Liver (tissue), 8 donors: ENCODE measurements at regions not wholly inside any gene's neighbourhood (a gene's known extent, or its start where the extent isn't known, plus 50 kb on each side); places are given as distances from the start of the nearest gene placed in this dataset.

Experiments used
- DNase-seq: peaks from one replicate; pipeline ENCODE4 v3.0.0-alpha.2; 2017; ENCODE audit warnings: low spot score
- H3K27ac ChIP-seq, 2 donors: one replicate each; pipeline ENCODE4 v1.7.0; 2013; ENCODE audit warnings: inconsistent platforms in 2 of 2, low read length in 2 of 2, control low read depth in 1 of 2, low read depth in 1 of 2, mild to moderate bottlenecking in 1 of 2
- H3K27me3 ChIP-seq, 4 donors: one replicate each; pipeline versions ENCODE4 v1.6.1 to v1.7.0; 2013; ENCODE audit warnings: low read length in 3 of 4, inconsistent platforms in 1 of 4, mild to moderate bottlenecking in 1 of 4, moderate library complexity in 1 of 4; ENCODE audit not compliant: control insufficient read depth in 4 of 4, insufficient read depth in 4 of 4
- H3K36me3 ChIP-seq, 4 donors: one replicate each; pipeline versions ENCODE4 v1.6.1 to v1.7.0; 2013; ENCODE audit warnings: low read length in 3 of 4, mild to moderate bottlenecking in 3 of 4, low read depth in 1 of 4, moderate library complexity in 1 of 4; ENCODE audit not compliant: control insufficient read depth in 4 of 4, insufficient read depth in 3 of 4
- H3K4me1 ChIP-seq, 4 donors: one replicate each; pipeline versions ENCODE4 v1.6.1 to v1.7.0; 2013; ENCODE audit warnings: low read length in 3 of 4, mild to moderate bottlenecking in 3 of 4, moderate library complexity in 1 of 4; ENCODE audit not compliant: control insufficient read depth in 4 of 4, insufficient read depth in 4 of 4
- H3K4me3 ChIP-seq, 3 donors: one replicate each; pipeline versions ENCODE4 v1.6.1 to v1.7.0; 2013; ENCODE audit warnings: low read length in 3 of 3, control low read depth in 1 of 3, low read depth in 1 of 3, mild to moderate bottlenecking in 1 of 3
- H3K9ac ChIP-seq, 2 donors: one replicate each; pipeline ENCODE4 v1.7.0; 2013; ENCODE audit warnings: low read length in 2 of 2, mild to moderate bottlenecking in 2 of 2, moderate library complexity in 2 of 2, control low read depth in 1 of 2, low read depth in 1 of 2
- H3K9me3 ChIP-seq, 4 donors: one replicate each; pipeline versions ENCODE4 v1.6.1 to v1.7.0; 2013; ENCODE audit warnings: low read length in 3 of 4; ENCODE audit not compliant: control insufficient read depth in 4 of 4
- CTCF ChIP-seq: fragments of 150-350 bp; IDR thresholded peaks from 2 replicates; pipeline ENCODE4 v1.5.1; 2017; ENCODE audit warnings: improper control_type of control experiment, low read depth, low read length; ENCODE audit not compliant: missing input control
- EGR1 ChIP-seq, 2 donors: IDR thresholded peaks; 2 replicates each; pipeline ENCODE4 v1.6.1; 2016 to 2018; ENCODE audit warnings: antibody characterized with exemption in 2 of 2, low read depth in 2 of 2
- FOXA1 ChIP-seq: IDR thresholded peaks from 2 replicates; pipeline ENCODE4 v1.6.1; 2016; ENCODE audit warnings: antibody characterized with exemption
- FOXA2 ChIP-seq: IDR thresholded peaks from 2 replicates; pipeline ENCODE4 v1.6.1; 2016; ENCODE audit warnings: antibody characterized with exemption
- GABPA ChIP-seq, 2 donors: IDR thresholded peaks in 1 of 2; conservative IDR thresholded peaks in 1 of 2; 2 replicates each; pipeline ENCODE4 v1.6.1; 2016; ENCODE audit warnings: antibody characterized with exemption in 2 of 2, mild to moderate bottlenecking in 1 of 2, moderate library complexity in 1 of 2
- HNF4A ChIP-seq, 2 donors: conservative IDR thresholded peaks; 2 replicates each; pipeline ENCODE4 v1.6.1; 2016; ENCODE audit warnings: antibody characterized with exemption in 2 of 2, mild to moderate bottlenecking in 2 of 2
- HNF4G ChIP-seq: IDR thresholded peaks from 2 replicates; pipeline ENCODE4 v1.6.1; 2016; ENCODE audit warnings: antibody characterized with exemption
- JUND ChIP-seq, 2 donors: IDR thresholded peaks; 2 replicates each; pipeline ENCODE4 v1.6.1; 2016; ENCODE audit warnings: antibody characterized with exemption in 2 of 2
- NR2F2 ChIP-seq: IDR thresholded peaks from 2 replicates; pipeline ENCODE4 v1.6.1; 2016; ENCODE audit warnings: antibody characterized with exemption
- RAD21 ChIP-seq, 2 donors: IDR thresholded peaks; 2 replicates each; pipeline ENCODE4 v1.6.1; 2016; ENCODE audit warnings: antibody characterized with exemption in 2 of 2, mild to moderate bottlenecking in 2 of 2
- RXRA ChIP-seq, 2 donors: IDR thresholded peaks; 2 replicates each; pipeline ENCODE4 v1.6.1; 2017 to 2018; ENCODE audit warnings: antibody characterized with exemption in 2 of 2, mild to moderate bottlenecking in 1 of 2
- SP1 ChIP-seq: IDR thresholded peaks from 2 replicates; pipeline ENCODE4 v1.6.1; 2018; ENCODE audit warnings: antibody characterized with exemption, mild to moderate bottlenecking
- YY1 ChIP-seq: IDR thresholded peaks from 2 replicates; pipeline ENCODE4 v1.6.1; 2016; ENCODE audit warnings: antibody characterized with exemption, mild to moderate bottlenecking
- WGBS: extraction: QIAGEN DNeasy Blood & Tissue Kit; methylation state at CpG from one replicate; pipeline ENCODE4 v1.1.7; 2013; 5-methylcytosine and 5-hydroxymethylcytosine counted together
- TF ChIP-seq, protein P1 (sequence below): IDR thresholded peaks from 2 replicates; pipeline ENCODE4 v1.6.1; 2016; ENCODE audit warnings: antibody characterized with exemption, mild to moderate bottlenecking
- TF ChIP-seq, protein P2 (sequence below): IDR thresholded peaks from 2 replicates; pipeline ENCODE4 v1.6.1; 2016; ENCODE audit warnings: antibody characterized with exemption
- TF ChIP-seq, protein P3 (sequence below): IDR thresholded peaks from 2 replicates; pipeline ENCODE4 v1.6.1; 2016; ENCODE audit warnings: antibody characterized with exemption
- TF ChIP-seq, protein P4 (sequence below): IDR thresholded peaks from 2 replicates; pipeline ENCODE4 v1.6.1; 2016; ENCODE audit warnings: antibody characterized with exemption
- donor health status: healthy.
- donor health status: healthy.
- donor health status: healthy.
- donor health status: healthy.
- donor health status: healthy.

- TF ChIP-seq, protein P1, sequence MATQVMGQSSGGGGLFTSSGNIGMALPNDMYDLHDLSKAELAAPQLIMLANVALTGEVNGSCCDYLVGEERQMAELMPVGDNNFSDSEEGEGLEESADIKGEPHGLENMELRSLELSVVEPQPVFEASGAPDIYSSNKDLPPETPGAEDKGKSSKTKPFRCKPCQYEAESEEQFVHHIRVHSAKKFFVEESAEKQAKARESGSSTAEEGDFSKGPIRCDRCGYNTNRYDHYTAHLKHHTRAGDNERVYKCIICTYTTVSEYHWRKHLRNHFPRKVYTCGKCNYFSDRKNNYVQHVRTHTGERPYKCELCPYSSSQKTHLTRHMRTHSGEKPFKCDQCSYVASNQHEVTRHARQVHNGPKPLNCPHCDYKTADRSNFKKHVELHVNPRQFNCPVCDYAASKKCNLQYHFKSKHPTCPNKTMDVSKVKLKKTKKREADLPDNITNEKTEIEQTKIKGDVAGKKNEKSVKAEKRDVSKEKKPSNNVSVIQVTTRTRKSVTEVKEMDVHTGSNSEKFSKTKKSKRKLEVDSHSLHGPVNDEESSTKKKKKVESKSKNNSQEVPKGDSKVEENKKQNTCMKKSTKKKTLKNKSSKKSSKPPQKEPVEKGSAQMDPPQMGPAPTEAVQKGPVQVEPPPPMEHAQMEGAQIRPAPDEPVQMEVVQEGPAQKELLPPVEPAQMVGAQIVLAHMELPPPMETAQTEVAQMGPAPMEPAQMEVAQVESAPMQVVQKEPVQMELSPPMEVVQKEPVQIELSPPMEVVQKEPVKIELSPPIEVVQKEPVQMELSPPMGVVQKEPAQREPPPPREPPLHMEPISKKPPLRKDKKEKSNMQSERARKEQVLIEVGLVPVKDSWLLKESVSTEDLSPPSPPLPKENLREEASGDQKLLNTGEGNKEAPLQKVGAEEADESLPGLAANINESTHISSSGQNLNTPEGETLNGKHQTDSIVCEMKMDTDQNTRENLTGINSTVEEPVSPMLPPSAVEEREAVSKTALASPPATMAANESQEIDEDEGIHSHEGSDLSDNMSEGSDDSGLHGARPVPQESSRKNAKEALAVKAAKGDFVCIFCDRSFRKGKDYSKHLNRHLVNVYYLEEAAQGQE, result no peak
- TF ChIP-seq JUND (IDR thresholded peaks at IDR 0.05) (no peak), GABPA (IDR thresholded peaks at IDR 0.05 in 1 of 2, conservative IDR thresholded peaks at IDR 0.05 in 1 of 2) (no peak), HNF4G (no peak)
Observed at GRCh38 chr12:46571608-46572007, 199.0 kb upstream of the SLC38A2 start (continued).

DNA sequence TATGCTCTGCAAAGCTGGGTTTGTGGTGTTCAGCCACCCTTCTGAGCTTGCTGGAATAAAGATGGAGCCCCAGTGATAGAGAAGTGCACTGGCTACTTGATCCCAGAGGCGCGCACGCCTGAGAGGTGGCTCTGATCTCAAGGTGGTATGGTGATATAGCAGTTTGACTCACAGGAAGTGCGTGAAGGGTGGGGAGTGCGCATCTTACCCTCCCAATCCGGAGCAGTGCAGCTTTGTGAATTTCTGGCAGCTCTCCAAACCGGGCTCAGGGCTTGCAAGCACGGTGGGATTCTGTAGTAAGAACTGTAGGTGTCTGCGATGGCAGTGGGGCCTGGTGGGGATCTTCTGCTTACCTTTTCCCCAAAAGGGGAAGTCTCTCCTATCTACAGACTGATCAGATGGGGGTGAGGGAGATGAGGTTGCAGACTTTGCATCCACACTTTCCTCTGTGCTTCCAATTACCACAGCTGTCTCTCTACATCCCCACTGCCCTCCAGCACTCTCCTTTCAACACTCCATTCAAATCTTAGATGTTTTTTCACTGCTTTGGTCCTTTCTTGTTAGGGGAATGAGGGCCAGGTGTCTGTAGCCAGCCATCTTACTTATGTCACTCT, 197.4 kb upstream of the SLC38A2 start:
- H3K27ac ChIP-seq, result no peak overlapping the region
- WGBS, result 94% methylated on average over 9 of the region's 9 CpGs
- no peak for TF ChIP-seq CTCF
- TF ChIP-seq EGR1 (IDR thresholded peaks at IDR 0.05; ENCODE audit: low read depth in 2 of 2), result no peak
- no peak for TF ChIP-seq RAD21 (IDR thresholded peaks at IDR 0.05)
- TF ChIP-seq RXRA (IDR thresholded peaks at IDR 0.05), result no peak
- TF ChIP-seq HNF4A (conservative IDR thresholded peaks at IDR 0.05), result no peak
- no peak for TF ChIP-seq YY1
- TF ChIP-seq, protein P2, sequence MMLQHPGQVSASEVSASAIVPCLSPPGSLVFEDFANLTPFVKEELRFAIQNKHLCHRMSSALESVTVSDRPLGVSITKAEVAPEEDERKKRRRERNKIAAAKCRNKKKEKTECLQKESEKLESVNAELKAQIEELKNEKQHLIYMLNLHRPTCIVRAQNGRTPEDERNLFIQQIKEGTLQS, result no peak
- TF ChIP-seq NR2F2, result no peak
- no peak for TF ChIP-seq FOXA2
- TF ChIP-seq GABPA (IDR thresholded peaks at IDR 0.05 in 1 of 2, conservative IDR thresholded peaks at IDR 0.05 in 1 of 2), result no peak
- TF ChIP-seq, protein P3, sequence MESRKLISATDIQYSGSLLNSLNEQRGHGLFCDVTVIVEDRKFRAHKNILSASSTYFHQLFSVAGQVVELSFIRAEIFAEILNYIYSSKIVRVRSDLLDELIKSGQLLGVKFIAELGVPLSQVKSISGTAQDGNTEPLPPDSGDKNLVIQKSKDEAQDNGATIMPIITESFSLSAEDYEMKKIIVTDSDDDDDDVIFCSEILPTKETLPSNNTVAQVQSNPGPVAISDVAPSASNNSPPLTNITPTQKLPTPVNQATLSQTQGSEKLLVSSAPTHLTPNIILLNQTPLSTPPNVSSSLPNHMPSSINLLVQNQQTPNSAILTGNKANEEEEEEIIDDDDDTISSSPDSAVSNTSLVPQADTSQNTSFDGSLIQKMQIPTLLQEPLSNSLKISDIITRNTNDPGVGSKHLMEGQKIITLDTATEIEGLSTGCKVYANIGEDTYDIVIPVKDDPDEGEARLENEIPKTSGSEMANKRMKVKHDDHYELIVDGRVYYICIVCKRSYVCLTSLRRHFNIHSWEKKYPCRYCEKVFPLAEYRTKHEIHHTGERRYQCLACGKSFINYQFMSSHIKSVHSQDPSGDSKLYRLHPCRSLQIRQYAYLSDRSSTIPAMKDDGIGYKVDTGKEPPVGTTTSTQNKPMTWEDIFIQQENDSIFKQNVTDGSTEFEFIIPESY, result no peak
- TF ChIP-seq FOXA1, result no peak
- TF ChIP-seq, protein P1, result no peak
- TF ChIP-seq JUND (IDR thresholded peaks at IDR 0.05), result no peak
- no peak for TF ChIP-seq SP1
- no peak for TF ChIP-seq HNF4G
- TF ChIP-seq, protein P4, sequence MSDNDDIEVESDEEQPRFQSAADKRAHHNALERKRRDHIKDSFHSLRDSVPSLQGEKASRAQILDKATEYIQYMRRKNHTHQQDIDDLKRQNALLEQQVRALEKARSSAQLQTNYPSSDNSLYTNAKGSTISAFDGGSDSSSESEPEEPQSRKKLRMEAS, result no peak
- DNase-seq, result no peak
- H3K27me3 ChIP-seq, result no peaks in the 10 kb centered on the region
- H3K9me3 ChIP-seq, result peaks cover 2 to 15% (median 2%) of the 10 kb centered on the region in 4 donors
- no peak overlapping the region for H3K4me3 ChIP-seq
- H3K9ac ChIP-seq, result no peak overlapping the region
- H3K36me3 ChIP-seq, result no peaks in the 10 kb centered on the region
- H3K4me1 ChIP-seq, result peaks cover 0 to 6% (median 3%) of the 10 kb centered on the region in 4 donors
